ENCODE measurements at regions not wholly inside any gene's neighbourhood (a gene's known extent, or its start where the extent isn't known, plus 50 kb on each side); places are given as distances from the start of the nearest gene placed in this dataset.

DNA sequence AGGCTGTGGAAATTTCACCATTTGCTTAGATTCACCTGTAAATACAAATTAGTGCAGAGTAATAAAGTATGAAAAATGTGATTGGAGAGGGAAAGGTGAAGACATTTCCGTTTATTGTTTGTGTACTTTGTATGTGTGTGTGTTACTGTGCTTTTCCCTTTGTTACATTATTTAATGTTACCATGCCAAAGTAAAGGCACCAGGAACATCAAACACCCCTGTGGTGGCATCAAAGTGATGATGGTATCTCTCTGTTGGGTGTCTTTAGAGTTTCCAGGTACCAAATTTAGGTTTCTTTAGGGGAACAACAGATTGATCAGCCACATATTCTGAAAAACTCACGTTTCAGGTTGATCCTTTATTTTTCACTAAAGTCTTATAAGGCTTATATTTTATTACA, 189.0 kb upstream of the FBXO33 start:
- DNase-seq (ENCODE audit: low spot score) (no peak), ATAC-seq (no peak)
- H3K79me2 ChIP-seq (replicated peaks; ENCODE audit: insufficient read depth), result no peaks in the 10 kb centered on the region
- no peak overlapping the region for H3K27ac ChIP-seq (ENCODE audit: low read depth)
- H3K27ac Mint-ChIP-seq, result no peak overlapping the region
- H3K4me3 ChIP-seq, result no peak overlapping the region
- no peaks in the 10 kb centered on the region for H3K36me3 ChIP-seq (ENCODE audit: insufficient read depth)
- H3K4me3 Mint-ChIP-seq, result no peak overlapping the region
- H2AFZ ChIP-seq, result no peak overlapping the region
- H3K9me3 Mint-ChIP-seq, result peaks cover 6% of the 10 kb centered on the region; the same call in 2 of the 3 replicates
- H3K4me2 ChIP-seq, result no peak overlapping the region
- TF ChIP-seq EZH2phosphoT487 (IDR thresholded peaks at IDR 0.05; ENCODE audit: unreplicated experiment) (no peak), CREB1 (CRISPR knock-in tag; IDR thresholded peaks at IDR 0.05; ENCODE audit: low read depth) (no peak), JUNB (IDR thresholded peaks at IDR 0.05; ENCODE audit: unreplicated experiment) (no peak), ZNF462 (CRISPR knock-in tag; IDR thresholded peaks at IDR 0.05) (no peak)
- TF ChIP-seq, protein P1, sequence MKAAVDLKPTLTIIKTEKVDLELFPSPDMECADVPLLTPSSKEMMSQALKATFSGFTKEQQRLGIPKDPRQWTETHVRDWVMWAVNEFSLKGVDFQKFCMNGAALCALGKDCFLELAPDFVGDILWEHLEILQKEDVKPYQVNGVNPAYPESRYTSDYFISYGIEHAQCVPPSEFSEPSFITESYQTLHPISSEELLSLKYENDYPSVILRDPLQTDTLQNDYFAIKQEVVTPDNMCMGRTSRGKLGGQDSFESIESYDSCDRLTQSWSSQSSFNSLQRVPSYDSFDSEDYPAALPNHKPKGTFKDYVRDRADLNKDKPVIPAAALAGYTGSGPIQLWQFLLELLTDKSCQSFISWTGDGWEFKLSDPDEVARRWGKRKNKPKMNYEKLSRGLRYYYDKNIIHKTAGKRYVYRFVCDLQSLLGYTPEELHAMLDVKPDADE (IDR thresholded peaks at IDR 0.05), result no peak
- H3K9me2 ChIP-seq (ENCODE audit: insufficient read depth), result no peaks in the 10 kb centered on the region; the same call in 1 of the 2 replicates
- peaks cover 5% of the 10 kb centered on the region; the same call in 1 of the 3 replicates for H3K4me1 Mint-ChIP-seq
- H3K36me3 Mint-ChIP-seq (ENCODE audit: low read depth), result no peaks in the 10 kb centered on the region; the same call in 2 of the 3 replicates
- H4K20me1 ChIP-seq (replicated peaks; ENCODE audit: insufficient read depth), result peaks cover 4% of the 10 kb centered on the region; the same call in 1 of the 2 replicates
- H3K27me3 Mint-ChIP-seq (ENCODE audit: insufficient read depth, low read depth, poor library complexity), result no peaks in the 10 kb centered on the region
- no peaks in the 10 kb centered on the region for H3F3A ChIP-seq (replicated peaks; ENCODE audit: low read depth)
- H3K4me1 ChIP-seq (ENCODE audit: insufficient read depth), result no peaks in the 10 kb centered on the region
- H3K27me3 ChIP-seq (ENCODE audit: insufficient read depth), result no peaks in the 10 kb centered on the region

All from GM23338 (cell line).